Progenitor cell of endocrine pancreas (in vitro differentiated cells): ENCODE measurements at regions not wholly inside any gene's neighbourhood (a gene's known extent, or its start where the extent isn't known, plus 50 kb on each side); places are given as distances from the start of the nearest gene placed in this dataset.
A peak's percentile ranks its signal among the peaks of the same experiment; 100 is the strongest.

Experiments used
- DNase-seq: peaks from one replicate; pipeline ENCODE4 v3.0.0; 2021; ENCODE audit warnings: low spot score; ENCODE audit not compliant: unreplicated experiment
- H3K27ac Mint-ChIP-seq: 2 replicates; pipeline ENCODE4 v1.8.0; 2021; ENCODE audit warnings: mild to moderate bottlenecking, moderate library complexity, mixed read lengths
- H3K27me3 Mint-ChIP-seq: 2 replicates; pipeline ENCODE4 v1.8.0; 2021; ENCODE audit warnings: mixed read lengths
- H3K36me3 Mint-ChIP-seq: 2 replicates; pipeline ENCODE4 v1.8.0; 2022; ENCODE audit warnings: mixed read lengths; ENCODE audit not compliant: insufficient read depth
- H3K4me1 Mint-ChIP-seq: 2 replicates; pipeline ENCODE4 v1.8.0; 2021; ENCODE audit warnings: low read depth, mixed read lengths
- H3K4me3 Mint-ChIP-seq: 2 replicates; pipeline ENCODE4 v1.8.0; 2021; ENCODE audit warnings: low read depth, mild to moderate bottlenecking, moderate library complexity, mixed read lengths
- H3K9me3 Mint-ChIP-seq: 2 replicates; pipeline ENCODE4 v1.8.0; 2021; ENCODE audit warnings: low read depth, mixed read lengths
- CTCF ChIP-seq: fragments of 200-600 bp; sonication (generic); IDR thresholded peaks from one replicate; pipeline ENCODE4 v1.5.0; 2021; ENCODE audit warnings: antibody characterized with exemption, mild to moderate bottlenecking; ENCODE audit not compliant: unreplicated experiment

DNA sequence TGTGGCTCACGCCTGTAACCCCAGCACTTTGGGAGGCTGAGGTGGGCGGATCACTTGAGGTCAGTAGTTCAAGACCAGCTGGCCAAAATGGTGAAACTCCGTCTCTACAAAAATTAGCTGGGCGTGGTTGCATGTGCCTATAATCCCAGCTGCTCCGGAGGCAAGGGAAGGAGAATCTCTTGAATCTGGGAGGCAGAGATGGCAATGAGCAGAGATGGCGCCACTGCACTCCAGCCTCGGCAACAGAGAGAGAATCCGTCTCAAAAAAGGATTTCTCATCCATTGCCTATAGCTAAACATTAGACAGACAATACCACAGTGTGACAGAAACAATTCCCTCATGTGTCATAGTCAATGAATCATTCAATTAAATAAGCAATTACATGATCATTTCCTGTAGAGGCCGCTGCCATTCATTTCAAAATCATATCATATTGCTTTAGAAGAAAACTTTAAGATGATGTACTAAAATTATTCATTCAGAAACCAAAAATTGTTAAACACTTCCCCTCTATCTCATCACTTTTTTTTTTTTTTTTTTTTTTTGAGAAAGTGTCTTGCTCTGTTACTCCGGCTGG is 69.5 kb upstream of the TGIF1 start:
- Mint-ChIP-seq H3K4me1 (peaks cover 16% of the 10 kb centered on the region), H3K36me3 (no peaks in the 10 kb centered on the region), H3K27me3 (peaks cover 18% of the 10 kb centered on the region), H3K9me3 (no peaks in the 10 kb centered on the region), H3K27ac (no peak overlapping the region), H3K4me3 (no peak overlapping the region)
- DNase-seq: no peak
- TF ChIP-seq CTCF: no peak

DNA sequence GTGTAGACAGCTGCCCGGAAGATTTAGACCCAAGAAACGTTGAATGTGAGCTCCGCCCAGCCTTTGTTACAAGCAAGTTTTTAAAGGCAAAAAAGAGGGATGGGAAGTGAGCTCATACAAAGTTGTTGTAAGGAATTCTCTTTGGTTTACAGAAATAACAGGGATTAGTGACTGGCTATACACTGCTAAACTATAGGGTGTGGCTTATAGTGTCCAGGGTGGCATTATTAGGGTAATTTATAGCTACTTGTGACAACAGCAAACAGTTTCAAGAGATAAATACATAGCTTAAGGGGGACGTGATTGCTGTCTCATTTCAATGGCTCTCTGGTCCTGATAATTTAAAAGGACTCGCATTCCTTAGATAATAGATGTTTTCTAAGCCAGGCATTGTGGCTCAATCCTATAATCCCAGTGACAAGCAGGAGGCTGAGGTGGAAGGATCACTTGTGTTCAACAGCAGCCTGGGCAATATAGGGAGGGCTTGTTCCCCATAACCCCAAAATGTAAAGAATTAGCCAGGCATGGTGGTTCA is 66.5 kb upstream of the TGIF1 start:
- Mint-ChIP-seq H3K4me1 (peaks cover 16% of the 10 kb centered on the region), H3K27me3 (peaks cover 10% of the 10 kb centered on the region), H3K4me3 (no peak overlapping the region), H3K36me3 (no peaks in the 10 kb centered on the region), H3K9me3 (no peaks in the 10 kb centered on the region), H3K27ac (peak overlapping the region; percentile 29)
- no peak for DNase-seq
- no peak for TF ChIP-seq CTCF

DNA sequence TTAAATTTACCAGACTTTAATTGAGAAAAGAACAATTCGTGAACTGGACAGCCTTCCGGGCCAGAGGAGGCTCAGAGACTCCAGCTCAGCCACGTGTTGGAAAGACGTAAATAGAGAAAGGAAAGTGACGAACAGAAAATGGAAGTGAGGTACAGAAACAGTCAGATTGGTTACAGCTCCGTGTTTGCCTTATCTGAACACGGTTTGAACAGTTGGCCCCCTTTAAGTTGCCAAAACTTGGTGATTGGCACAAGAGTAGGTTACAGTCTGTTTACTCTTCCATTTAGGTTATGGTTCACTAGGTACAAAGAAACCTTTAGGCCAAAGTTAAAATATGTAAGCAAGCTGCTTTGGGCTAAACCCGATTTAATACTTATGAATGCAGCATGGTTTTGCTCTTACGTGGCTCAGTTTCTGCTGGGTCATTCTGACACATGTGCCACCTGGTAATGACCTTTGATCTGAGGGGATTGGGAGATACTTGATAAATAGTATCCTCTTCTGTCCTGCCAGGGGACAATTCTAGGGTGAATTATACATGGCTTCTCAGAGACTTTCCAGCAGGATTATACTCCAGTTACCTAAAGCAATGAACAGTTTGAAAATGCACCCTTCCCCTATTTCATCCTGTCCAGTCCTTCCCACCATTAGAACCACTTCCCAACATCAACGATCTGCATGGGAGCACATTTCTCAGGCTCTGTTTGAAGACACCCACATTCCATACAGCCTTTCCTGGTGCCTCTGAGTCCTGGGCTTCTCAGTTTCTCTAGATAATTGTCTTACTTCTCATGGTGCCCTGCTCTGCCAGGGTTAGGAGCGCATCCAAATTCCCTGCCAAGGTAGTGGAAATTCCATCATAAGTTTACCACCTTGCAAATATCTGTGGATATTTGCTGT is 65.1 kb upstream of the TGIF1 start:
- DNase-seq: no peak
- no peaks in the 10 kb centered on the region for H3K36me3 Mint-ChIP-seq
- no peak for TF ChIP-seq CTCF
- H3K27ac Mint-ChIP-seq: peak overlapping the region; percentile 57
- H3K9me3 Mint-ChIP-seq: no peaks in the 10 kb centered on the region
- H3K4me1 Mint-ChIP-seq: peaks cover 16% of the 10 kb centered on the region
- H3K4me3 Mint-ChIP-seq: no peak overlapping the region
- peaks cover 10% of the 10 kb centered on the region for H3K27me3 Mint-ChIP-seq

GRCh38 chr18:3388323-3388722 is 61.6 kb upstream of the TGIF1 start:
- Mint-ChIP-seq H3K36me3 (peaks cover 2% of the 10 kb centered on the region), H3K27me3 (peaks cover 14% of the 10 kb centered on the region), H3K27ac (no peak overlapping the region), H3K4me1 (peaks cover 7% of the 10 kb centered on the region), H3K9me3 (peaks cover 5% of the 10 kb centered on the region), H3K4me3 (no peak overlapping the region)
- DNase-seq: no peak
- no peak for TF ChIP-seq CTCF

- no peak for DNase-seq
- Mint-ChIP-seq H3K36me3 (peaks cover 2% of the 10 kb centered on the region), H3K4me3 (no peak overlapping the region), H3K4me1 (peaks cover 4% of the 10 kb centered on the region), H3K27ac (no peak overlapping the region), H3K27me3 (peaks cover 14% of the 10 kb centered on the region), H3K9me3 (peaks cover 5% of the 10 kb centered on the region)
- no peak for TF ChIP-seq CTCF
These were observed 61.0 kb upstream of the TGIF1 start for GRCh38 chr18:3388980-3389379.
